ENCODE measurements at regions not wholly inside any gene's neighbourhood (a gene's known extent, or its start where the extent isn't known, plus 50 kb on each side); places are given as distances from the start of the nearest gene placed in this dataset.

DNA sequence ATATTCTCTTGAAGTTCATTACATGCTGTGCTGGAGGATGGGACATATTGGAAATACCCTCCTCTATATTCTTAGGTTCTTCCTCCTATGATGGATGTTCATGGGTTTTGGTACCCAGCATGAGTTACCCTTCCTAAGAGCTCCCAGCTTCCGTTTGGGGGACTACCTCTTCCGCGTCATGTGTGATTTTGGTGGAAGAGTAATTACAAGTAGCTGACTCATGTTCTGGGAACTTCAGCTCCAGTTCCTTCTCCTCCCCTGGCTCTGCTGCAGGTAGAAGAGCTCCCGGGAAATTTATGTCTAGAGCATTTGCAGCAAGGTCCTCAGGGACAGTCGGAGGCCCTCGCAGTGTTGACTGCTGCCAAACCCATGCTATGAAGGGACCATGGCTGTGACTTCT is 208.8 kb upstream of the IL12A start:
- no peak for DNase-seq

DNA sequence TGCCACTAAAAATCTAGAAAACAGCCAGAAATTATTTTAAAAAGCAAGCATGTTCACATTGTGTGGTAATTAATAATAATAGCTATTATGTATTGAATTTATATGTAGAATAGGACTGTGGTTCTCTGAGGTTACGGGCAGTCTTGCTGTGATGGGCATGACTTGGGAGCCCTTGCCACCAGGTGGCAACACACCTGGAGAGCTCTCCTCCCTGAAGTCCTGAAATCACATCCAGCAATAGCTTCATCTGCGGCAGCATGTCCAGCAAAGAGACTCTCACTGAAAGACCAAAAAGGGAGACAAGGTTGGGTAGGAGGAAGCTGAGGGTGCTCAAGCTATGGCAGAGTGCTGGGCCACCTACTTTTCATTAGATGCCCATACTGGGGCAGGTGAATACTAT is 206.8 kb upstream of the IL12A start:
- no peak for DNase-seq

DNA sequence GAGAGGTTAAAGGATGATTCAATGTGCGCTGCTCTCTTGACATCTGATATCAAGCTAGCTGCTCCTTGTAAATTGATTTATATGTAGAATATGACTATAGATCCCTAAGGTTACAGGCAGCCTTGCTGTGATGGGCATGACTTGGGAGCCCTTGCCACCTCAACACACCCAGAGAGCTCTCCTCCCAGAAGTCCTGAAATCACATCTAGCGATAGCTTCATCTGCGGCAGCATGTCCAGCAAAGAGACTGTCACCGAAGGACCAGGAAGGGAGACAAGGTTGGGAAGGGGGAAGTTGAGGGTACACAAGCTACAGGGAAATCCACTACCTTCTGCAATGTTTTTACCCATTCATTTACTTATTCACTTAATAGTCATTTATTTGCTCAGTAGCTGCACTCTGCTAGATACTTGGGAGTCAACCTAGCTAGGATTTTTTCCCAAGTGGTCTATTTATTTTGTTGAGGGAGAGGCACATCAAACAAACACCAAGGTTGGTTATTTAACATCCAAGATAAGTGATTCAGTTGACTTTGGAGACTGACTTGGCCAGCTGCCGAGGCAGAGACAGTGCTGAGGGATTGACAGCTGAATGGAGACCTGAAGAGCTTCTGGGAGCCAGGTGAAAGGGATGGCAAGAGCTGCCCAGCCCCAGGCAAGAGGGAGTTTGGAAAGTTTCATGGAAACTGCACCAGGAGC is 205.8 kb upstream of the IL12A start:
- DNase-seq = no peak

DNA sequence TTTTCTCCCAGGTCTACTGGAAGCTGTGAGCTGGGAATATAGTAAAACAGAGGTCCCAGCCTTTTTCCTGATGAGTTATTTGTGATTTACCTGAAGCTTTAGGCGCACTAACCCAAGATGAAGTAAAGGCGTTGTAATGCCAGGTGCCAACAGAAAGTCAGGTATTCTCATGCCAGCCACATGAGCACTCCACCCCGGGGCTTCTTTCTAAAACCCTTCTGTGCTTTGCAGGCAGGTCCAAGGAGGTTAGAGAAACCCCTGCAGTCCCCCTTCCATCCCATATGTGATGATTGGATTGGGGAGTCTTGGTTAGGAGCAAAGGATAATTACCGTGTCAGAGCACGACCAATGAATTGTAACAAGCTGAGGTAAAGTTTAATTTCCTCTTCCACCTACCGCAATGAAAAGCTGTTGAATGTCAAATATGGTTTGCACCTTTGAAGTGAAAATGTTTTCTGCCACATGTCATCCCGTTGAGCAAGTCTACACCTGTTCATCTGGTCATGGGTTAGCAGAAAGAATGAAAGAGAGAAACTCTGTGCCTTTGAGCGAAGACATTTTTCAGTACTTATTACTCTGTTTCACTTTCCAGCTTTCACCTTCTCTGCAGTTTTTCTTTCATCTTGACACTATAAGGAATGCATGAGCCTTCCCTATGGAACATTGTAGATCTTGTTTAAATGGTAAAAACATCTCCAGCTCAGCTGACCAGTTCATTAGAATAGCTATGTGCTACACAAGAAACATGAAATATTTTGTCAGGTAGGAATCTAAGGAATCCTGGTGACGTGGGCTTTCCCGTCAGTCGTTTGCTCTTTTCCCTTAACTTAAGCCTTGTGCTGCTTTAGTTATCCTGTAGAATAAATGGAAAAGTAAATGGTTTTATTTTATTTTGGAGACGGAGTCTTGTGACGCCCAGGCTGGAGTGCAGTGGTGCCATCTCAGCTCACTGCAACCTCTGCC is 204.6 kb upstream of the IL12A start:
- no peak for DNase-seq

DNA sequence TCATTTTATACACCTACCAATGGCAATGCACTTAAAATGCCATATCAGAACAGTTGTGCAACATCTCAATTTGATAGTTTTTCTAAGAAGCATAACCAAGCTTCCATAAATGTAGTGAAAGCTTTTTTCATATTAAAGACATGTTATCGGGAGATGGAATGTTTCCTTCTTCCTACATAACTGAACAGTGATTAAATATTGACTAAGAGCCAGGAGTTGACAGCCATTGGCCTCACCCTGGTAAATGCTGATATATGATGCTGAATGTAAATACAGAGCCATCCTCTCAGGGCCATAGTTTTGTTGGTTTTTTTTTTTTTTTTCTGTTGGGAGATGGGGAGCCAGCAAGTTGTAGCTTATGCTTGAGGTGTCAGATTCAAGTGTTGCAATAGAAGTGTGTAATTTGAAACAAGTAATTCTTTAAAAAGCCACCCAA is 203.3 kb upstream of the IL12A start:
- no peak for DNase-seq

DNA sequence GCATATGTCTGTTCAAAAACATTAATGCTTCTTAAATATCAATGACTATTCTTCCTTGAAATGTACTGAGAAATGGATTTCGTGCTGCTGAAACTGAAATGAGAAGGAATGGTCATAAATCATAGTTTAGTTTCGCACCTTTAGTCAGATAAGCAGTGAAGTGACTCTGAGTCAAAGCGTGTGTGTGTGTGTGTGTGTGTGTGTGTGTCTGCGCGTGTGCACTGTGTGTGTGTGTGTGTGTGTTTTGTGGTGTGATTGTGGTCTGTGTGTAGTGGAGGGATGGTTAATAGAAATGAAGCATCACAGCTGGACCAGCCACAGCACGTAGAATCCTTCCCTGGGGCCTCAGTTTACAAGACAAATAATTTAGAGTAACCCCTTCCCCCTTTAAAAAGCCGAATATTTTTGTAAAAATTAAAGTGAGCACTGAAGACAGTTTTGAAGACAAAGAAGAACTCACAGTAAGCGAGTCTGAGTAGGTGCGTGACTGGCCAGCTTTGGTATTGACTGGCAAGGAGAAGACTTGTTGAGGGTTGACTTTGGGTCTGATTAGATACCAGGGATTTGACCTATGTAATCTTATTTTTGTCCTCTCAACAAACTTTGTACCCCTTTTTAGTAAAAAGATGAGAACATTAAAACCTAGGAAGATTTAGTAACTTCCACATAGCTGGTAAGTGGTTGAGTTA is 202.0 kb upstream of the IL12A start:
- no peak for DNase-seq

DNA sequence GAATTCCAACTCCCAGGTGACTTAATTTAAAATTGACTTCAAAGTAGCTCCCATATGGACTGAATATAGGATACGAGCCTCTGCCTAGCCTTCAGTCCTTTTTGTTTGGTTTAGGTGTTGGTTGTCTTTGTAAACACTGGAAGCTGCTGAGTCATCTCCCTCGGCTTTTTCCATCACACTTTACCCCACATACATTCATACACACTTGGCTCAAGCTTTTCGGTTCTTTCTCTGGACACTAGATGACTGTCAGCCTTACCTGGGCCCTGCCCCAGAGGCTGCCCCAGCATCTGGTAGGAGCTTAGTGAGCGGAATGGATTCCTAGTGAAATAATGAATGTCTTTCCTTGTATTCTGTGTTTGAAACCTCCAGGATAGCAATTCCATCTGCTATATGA is 201.5 kb upstream of the IL12A start:
- no peak for DNase-seq

DNA sequence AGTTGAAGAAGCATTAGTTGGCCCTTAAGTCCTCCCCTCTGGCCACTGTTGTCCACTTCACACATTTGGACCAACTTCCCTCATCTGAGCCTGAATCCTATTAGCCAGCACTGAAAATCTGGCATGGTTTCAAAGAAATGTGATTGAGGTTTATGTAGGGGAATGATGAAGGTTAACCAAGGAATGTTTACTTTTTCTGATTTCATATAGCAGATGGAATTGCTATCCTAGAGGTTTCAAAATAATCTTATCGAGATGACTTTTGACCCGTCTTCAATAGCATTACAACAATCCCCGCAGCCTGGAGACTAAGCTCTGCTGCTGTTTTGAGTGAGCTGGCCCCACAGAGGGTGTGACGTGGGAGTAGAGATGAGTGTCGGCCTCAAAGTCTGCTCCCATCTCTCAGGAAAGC is 200.8 kb upstream of the IL12A start:
- DNase-seq = no peak

DNA sequence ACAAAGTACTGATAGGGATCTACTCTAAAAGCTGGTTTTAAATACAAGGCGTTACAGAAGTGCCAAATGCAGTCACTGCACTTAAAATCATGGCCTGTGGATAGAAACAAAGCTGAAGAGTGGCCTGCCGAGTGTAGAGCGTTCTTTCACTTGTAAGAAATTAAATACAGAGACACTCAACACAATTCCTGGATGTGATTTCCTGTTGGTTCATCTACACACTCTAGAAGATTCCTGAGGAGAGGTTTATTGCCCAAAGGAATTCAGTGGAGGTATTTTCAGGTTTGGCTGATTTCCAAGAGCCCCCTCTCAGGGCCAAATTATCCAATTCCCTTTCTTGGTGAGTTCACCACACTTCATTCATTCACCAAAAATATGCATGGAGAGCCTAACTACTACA is 200.3 kb upstream of the IL12A start:
- DNase-seq = no peak

DNA sequence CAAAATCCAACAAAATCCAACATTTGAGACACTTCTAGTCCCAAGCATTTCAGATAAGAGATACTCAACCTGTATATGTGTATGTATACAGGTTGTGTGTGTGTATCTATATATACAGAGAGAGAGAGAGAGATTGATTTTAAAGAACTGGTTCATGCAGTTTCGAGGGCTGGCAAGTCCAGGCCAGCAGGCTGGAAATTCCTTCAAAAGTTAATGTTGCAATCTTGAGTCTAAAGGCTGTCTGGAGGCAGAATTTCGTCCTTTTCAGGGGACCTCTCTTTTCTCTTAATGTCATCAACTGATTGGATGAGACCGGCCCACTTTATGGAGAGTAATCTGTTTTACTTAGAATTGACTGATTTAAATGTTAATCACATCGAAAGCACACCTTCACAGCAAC is 199.6 kb upstream of the IL12A start:
- DNase-seq = no peak

DNA sequence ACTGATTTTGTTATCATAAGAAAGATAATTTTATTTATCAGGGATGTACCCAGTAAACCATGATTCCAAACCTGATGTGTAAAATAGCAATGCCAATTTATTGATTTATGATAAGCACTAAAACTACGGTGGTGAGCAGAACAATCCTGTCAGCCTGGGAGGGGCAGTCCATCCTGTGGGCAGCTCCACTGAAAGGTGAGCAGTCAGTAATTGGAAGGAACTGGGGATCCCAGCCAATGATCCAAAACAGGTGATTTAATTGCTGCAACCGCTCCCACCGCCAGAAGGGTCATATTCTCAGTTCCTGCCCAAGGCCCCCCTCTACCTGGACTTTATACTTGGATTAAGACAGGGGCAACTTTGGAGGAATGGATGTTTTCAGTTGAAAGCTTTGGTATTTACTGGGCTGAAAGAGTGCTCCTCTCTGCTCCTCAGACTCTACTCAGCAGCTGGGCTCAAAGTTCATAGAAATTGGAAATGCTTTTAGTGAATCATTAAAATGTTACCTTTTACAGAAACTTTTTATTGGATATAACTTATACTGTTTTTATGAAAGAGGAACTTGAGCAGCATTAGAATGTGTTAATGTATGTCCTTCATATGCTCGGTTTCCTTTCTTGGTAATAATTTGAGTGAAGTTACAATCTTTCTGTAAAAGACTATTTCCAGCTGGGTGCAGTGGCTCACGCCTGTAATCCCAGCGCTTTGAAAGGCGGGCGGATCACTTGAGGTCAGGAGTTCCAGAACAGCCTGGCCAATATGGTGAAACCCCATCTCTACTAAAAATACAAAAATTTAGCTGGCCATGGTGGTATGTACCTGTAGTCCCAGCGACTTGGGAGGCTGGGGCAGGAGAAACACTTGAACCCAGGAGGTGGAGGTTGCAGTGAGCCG is 198.6 kb upstream of the IL12A start:
- DNase-seq = no peak

DNA sequence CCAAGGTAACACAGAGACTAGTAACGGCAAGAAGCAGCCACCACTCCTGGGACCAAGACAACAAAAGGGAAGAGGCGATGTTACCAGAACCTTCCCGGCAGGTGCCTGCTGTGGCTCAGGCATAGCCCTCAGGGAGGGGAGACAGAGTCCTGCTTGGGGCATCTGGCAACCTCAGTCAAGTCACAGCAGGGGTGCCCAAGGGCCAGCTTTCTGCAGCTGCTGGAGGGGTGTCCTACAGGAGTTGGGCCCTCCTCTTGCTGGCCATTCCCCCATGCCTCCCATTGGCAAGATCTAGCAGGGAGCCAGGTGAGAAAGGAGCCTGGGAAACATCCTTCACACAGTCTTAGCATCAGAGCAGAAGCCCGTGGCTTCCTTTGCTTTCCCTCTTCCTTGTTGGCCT is 197.3 kb upstream of the IL12A start:
- no peak for DNase-seq

DNA sequence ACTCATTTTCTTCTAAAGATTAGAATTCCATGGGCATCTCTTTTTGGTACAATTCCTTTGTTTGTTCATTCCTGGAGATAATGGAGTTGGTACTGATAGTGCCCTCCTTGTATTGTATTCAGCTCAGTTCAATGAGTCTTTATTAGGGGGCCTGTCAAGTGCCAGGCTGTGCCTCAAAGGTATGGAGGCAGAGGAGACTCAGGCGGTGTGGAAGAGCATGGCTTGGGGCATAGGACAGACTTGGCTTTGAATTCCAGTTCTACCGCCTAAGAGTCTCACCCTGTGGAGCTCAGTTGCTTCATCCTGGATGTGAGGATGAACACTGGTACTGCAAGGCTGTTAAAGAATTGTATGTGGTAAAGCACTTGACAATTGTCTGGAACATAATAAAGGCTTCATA is 196.6 kb upstream of the IL12A start:
- DNase-seq = no peak

DNA sequence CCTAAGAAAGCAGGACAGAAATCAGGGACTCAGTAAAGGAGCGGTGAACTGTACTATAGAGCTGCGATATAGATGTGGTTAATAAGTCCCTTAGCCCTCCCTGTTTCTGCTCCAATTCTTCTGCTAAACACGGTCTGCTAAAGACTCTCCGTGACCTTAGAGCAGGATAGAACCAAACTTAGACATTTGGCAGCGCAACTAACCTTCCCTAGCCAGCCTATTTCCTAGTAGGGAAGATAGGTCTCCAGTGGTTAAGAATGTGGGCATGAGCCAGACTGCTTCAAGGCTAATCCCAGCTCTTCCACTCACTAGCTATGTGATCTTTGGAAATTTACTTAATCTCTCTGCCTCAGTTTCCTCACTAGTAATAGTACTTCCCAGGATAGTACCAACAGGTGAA is 193.6 kb upstream of the IL12A start:
- DNase-seq = no peak

DNA sequence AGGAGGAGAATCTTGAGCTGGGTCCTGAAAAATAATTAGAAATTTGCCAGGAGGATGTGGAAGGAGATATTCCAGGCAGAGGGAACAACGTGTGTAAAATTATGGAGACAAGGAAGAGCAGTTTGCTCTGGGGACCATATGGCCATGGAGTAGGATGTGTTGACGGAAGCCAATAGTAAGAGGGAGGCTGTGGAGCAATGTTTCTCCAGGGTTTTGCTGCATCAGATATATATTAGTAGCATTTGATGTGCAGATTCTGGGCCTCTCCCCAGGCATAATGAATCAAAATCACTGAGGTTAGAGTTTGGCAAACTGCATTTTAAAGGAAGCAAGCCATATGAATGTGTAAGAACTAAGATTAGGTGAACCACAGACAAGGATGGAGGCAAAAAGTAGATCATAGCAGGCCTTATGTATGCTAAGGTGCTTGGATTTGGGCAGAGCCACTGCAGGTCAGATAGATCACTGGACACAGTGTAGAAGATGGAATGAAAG is 192.9 kb upstream of the IL12A start:
- DNase-seq = no peak

DNA sequence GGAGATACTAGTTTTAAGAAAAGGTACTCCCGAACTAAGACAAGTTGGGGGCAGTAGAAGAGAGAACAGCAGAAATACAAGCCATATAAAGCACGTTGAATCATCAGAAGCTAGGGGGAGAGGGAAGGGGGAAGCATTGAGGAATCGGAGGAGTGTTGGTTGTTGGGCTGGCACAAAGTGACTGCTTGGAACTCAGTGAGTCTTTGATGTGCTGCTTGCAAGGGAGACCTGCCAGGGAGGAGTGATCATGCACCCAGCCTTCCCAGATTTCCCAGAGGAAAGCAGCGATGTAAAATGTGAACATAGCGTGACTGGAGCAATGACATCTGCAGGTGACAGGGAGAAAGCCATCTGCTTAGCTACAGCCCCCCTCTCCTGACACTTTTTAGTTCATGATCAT is 192.4 kb upstream of the IL12A start:
- DNase-seq = no peak

DNA sequence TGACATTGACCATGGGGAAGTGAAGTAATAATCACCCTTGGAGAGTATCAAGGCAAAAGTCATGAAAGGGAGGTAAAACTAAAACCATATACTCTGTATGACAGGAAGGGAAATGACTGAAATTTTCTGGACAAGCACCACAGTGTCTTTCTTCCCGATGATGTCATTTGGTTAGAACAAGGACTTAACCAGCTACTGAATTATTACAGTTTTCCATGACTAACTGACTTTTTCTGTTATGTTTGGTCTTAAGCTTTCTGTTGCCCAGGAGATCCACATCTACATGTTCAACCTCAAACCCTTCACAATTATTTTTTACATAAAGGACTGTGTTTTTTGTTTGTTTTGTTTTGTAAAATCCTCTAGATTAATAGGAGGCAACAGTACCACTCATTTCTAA is 191.9 kb upstream of the IL12A start:
- no peak for DNase-seq

DNA sequence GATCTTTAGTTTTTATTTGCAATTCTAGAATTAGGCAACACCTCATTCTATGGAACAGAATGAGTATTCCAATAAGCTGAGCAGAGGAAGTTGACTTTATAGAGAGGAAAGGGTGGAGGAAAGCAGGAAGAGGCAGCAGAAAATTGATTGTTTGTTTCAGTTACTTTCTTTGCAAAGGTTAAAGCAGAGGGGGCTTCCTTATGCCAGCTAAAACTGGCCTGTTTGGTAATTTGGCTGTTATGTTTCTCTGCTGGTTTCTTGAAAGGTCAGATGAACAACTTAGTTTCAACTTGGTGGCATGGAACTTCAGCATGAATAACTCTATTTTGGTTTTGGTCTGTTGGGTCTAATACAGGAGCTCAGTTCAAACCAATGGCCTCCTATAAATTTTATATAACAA is 190.9 kb upstream of the IL12A start:
- DNase-seq = no peak

DNA sequence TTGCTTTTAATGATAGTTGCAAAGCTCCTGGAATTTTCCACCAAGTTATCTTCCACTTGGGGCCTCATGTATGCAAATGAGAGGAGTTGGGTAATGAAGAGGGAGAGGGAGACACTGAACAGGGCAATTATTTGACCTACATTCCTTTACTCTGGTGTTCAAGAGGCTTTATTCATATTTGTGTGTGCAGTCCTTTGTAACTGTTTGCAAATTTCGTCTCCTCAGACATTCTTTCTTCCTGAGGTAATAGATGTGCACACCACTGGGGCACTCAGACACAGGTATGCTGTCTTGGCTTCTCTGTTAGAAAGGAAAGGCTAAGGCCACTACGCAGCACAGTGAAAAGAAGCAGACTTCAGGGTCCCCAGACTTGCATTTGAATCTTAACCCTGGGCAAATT is 189.7 kb upstream of the IL12A start:
- no peak for DNase-seq

DNA sequence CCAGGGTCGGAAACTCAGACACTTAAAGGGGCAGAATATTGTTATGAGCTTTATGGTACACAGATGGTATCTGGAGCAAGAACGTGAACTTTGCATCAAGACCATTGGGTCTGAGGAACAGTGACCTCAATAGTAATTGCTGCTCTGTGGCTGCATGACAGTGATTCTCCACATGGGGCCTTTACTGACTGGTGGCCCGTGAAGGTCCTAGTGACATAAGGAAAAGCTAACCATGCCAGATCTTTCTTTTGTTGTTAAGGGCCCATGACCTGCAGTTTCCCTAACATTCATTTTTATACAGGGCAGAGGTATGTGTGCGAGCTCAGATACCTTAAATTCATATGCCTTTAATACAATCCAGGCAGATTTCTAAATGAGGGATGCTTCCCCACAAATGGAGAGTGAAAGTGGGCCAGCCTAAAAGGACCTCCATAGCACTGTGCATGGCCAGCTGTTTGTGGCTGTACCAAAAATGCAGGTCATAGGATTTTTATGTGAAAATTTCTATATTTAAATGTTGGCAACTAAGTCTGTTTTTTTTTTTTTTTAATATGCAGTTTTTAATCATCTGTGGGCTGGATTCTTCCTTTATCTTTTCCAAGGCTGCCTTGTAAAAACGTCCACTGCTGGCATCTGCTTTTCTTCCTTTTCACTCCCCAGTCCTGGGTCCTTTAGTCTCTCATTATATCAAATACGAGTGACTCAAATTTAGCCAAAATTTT is 188.0 kb upstream of the IL12A start:
- no peak for DNase-seq

DNA sequence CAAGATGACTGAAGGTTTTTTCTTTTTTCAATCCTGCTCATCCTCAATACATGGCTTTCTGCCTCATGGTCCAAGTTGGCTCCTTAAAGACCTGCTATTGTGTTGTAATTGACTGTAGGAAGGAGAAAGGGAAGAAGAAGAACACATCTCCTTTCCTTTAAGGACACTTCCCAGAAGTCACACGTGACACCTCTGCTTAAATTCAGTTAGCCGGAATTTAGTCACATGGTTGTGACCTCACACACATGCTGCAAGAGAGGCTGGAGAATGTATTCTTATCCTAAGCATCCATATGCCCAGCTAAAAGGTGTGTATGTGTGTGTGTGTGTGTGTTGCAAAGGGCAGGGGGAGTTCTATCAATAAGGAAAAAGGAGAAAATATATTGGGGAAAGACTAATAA is 185.8 kb upstream of the IL12A start:
- DNase-seq = no peak

DNA sequence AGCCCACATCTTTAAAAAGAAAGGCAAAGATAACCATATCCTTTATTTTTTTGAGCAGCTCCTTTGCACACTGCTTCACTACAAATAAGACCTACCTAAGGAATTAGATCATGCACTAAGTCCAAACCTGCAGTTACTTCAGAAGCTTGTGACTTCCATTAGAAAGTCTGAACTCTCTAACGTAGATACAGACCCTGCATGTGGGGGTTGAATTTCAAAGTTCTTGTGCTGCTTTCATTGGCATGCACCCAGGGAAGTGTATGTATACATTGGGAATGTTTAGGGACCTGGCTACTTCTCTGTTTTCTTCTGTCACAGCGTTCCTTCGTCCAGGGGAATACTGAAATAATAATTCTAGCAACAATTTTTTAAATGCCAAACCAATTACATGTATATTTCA is 185.2 kb upstream of the IL12A start:
- DNase-seq = no peak
